Skeletal muscle cell (primary cell): ENCODE measurements at regions not wholly inside any gene's neighbourhood (a gene's known extent, or its start where the extent isn't known, plus 50 kb on each side); places are given as distances from the start of the nearest gene placed in this dataset.
A peak's percentile ranks its signal among the peaks of the same experiment; 100 is the strongest.

Source experiments
- DNase-seq: peaks from one replicate; pipeline ENCODE4 v3.0.0-alpha.2; 2010; ENCODE audit warnings: low read depth
- H3K4me3 ChIP-seq: 2 replicates; pipeline ENCODE4 v1.5.1; 2011; ENCODE audit warnings: low read depth, mild to moderate bottlenecking, control low read depth, low read length, moderate library complexity

- DNase-seq = no peak
These were observed 50.7 kb upstream of the PAIP2B start for GRCh38 chr2:71277536-71278103.

GRCh38 chr2:71277147-71277475, 50.2 kb upstream of the PAIP2B start:
- H3K4me3 ChIP-seq = peak overlapping the region; percentile 57
- DNase-seq = no peak

More at GRCh38 chr2:71277536-71278103, 50.7 kb upstream of the PAIP2B start:
- peak overlapping the region; percentile 57 for H3K4me3 ChIP-seq

GRCh38 chr2:71276311-71277146, 49.6 kb upstream of the PAIP2B start:
- peak; percentile 36 for DNase-seq
- H3K4me3 ChIP-seq = peak overlapping the region; percentile 57
